Activated CD8-positive, alpha-beta memory T cell treated with anti-CD3 and anti-CD28 coated beads, Interleukin-2, amount 10 ng/mL, durations not matched to agents 7 days and 5 days (primary cell): ENCODE measurements at regions not wholly inside any gene's neighbourhood (a gene's known extent, or its start where the extent isn't known, plus 50 kb on each side); places are given as distances from the start of the nearest gene placed in this dataset.
A peak's percentile ranks its signal among the peaks of the same experiment; 100 is the strongest.
"Not testable (repeated sequence)": the region's sequence is repeated elsewhere in the genome, so short reads cannot be mapped to it uniquely, and the experiment has no call there.

Source experiments
- ATAC-seq: fragments of 150-1000 bp; cut with Tn5 transposase; one replicate; pipeline ENCODE4 v1.10.0; 2021; ENCODE audit warnings: moderate library complexity
- CTCF ChIA-PET: fragments of 350-600 bp; sonication (Branson Sonifier 250); formaldehyde crosslinking; loops from one replicate; lab custom pipeline; 2021; ENCODE audit warnings: antibody characterized with exemption; lab: Charles Lee
- DNase-seq: peaks from one replicate; pipeline ENCODE4 v3.0.0-alpha.2; 2020
- H3K27ac Mint-ChIP-seq: one replicate; pipeline ENCODE4 v1.8.0; 2021; ENCODE audit warnings: mild to moderate bottlenecking, mixed read lengths
- H3K27me3 Mint-ChIP-seq: one replicate; pipeline ENCODE4 v1.8.0; 2021; ENCODE audit warnings: mixed read lengths
- H3K36me3 Mint-ChIP-seq: one replicate; pipeline ENCODE4 v1.8.0; 2021; ENCODE audit warnings: mild to moderate bottlenecking, mixed read lengths
- H3K4me1 Mint-ChIP-seq: one replicate; pipeline ENCODE4 v1.8.0; 2021; ENCODE audit warnings: mixed read lengths
- H3K4me3 Mint-ChIP-seq: one replicate; pipeline ENCODE4 v1.8.0; 2021; ENCODE audit warnings: mild to moderate bottlenecking, moderate library complexity, mixed read lengths
- H3K9me3 Mint-ChIP-seq: one replicate; pipeline ENCODE4 v1.8.0; 2022; ENCODE audit warnings: low read depth, mixed read lengths

GRCh38 chr6:27773542-27774263 is 138.5 kb downstream of the OR2B2 start:
- H3K9me3 Mint-ChIP-seq, H3K36me3 Mint-ChIP-seq, ATAC-seq, H3K27ac Mint-ChIP-seq, DNase-seq, H3K4me3 Mint-ChIP-seq: not testable (repeated sequence)
- H3K27me3 Mint-ChIP-seq = peaks cover 45% of the 10 kb centered on the region
- CTCF ChIA-PET = interaction anchor here (0.7 to 3.0 kb wide), 7 partner anchors 12 to 647 kb away, joined by 4 to 42 read pairs (median 17); no protein-coding TSS in a partner anchor
- H3K4me1 Mint-ChIP-seq = peaks cover 27% of the 10 kb centered on the region

- peak overlapping the region; percentile 69 for H3K27ac Mint-ChIP-seq
- peaks cover 26% of the 10 kb centered on the region for H3K4me1 Mint-ChIP-seq
- DNase-seq (peak; percentile 92), ATAC-seq (peak; percentile 99)
- peak overlapping the region; percentile 55 for H3K4me3 Mint-ChIP-seq
- H3K9me3 Mint-ChIP-seq = no peaks in the 10 kb centered on the region
- CTCF ChIA-PET = interaction anchor here (0.6 to 3.0 kb wide), 25 partner anchors 9 to 1170 kb away, joined by 3 to 42 read pairs (median 5); partner anchors contain the start of gene POM121L2
- H3K27me3 Mint-ChIP-seq = peaks cover 34% of the 10 kb centered on the region
- no peaks in the 10 kb centered on the region for H3K36me3 Mint-ChIP-seq
Measured at GRCh38 chr6:27772261-27773001, 139.8 kb downstream of the OR2B2 start.

- H3K4me1 Mint-ChIP-seq = peaks cover 20% of the 10 kb centered on the region
- ATAC-seq (no peak), DNase-seq (no peak)
- no peak overlapping the region for H3K4me3 Mint-ChIP-seq
- no peak overlapping the region for H3K27ac Mint-ChIP-seq
- peaks cover 25% of the 10 kb centered on the region for H3K27me3 Mint-ChIP-seq
- CTCF ChIA-PET = interaction anchor here (0.7 to 3.1 kb wide), 9 partner anchors 10 to 1071 kb away, joined by 3 to 42 read pairs (median 17); a partner anchor contains a TSS
- no peaks in the 10 kb centered on the region for H3K36me3 Mint-ChIP-seq
- H3K9me3 Mint-ChIP-seq = no peaks in the 10 kb centered on the region
Measured at GRCh38 chr6:27771235-27771634, 141.0 kb downstream of the OR2B2 start.

DNA sequence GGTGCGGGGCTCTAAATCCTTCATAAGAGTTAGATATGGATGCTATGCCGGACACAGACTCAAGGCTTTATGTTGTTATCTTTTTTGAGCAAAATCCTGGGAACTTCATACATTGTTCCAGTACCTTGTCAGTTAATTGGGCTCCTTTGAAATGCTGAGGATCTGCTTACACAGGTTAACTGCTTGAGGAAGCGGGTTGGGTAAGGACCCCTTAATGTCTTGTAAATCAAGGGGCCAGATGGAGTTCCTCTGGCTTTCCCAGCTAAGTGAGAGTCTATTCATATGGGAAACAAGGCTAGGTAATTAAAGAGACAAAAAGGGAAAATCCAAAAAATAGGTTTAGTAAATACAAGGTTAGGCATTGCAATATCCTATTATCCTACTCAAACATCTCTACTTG is 141.5 kb downstream of the OR2B2 start:
- H3K27ac Mint-ChIP-seq = no peak overlapping the region
- CTCF ChIA-PET = interaction anchor here (1.0 to 3.2 kb wide), 7 partner anchors 10 to 124 kb away, joined by 3 to 42 read pairs (median 12); a partner anchor contains a TSS
- H3K4me1 Mint-ChIP-seq = peaks cover 20% of the 10 kb centered on the region
- no peaks in the 10 kb centered on the region for H3K36me3 Mint-ChIP-seq
- H3K9me3 Mint-ChIP-seq = no peaks in the 10 kb centered on the region
- H3K4me3 Mint-ChIP-seq = no peak overlapping the region
- DNase-seq (no peak), ATAC-seq (no peak)
- H3K27me3 Mint-ChIP-seq = peaks cover 21% of the 10 kb centered on the region

DNA sequence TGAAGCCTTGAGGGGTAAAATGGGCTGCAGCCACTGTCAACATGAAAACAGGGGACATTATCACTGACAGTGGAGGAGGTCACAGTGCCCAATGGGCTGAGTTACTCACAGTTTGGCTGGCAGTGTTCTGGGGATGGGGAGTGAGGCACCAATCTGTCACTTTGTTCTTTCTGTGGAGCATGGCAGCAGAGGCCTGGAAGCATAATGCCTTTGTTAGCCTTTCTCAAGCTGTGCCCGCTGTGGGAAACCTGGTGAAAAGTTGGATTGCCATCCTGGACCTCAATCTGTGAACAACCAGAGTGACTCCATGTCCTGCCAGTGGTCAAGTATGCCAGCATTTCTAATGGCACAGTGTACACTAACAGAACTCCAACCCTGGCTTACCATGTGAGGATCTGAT is 143.6 kb downstream of the OR2B2 start:
- Mint-ChIP-seq H3K27ac (no peak overlapping the region), H3K27me3 (peaks cover 19% of the 10 kb centered on the region), H3K4me3 (no peak overlapping the region), H3K4me1 (peaks cover 20% of the 10 kb centered on the region), H3K9me3 (no peaks in the 10 kb centered on the region), H3K36me3 (no peaks in the 10 kb centered on the region)
- ATAC-seq (no peak), DNase-seq (no peak)
- CTCF ChIA-PET = interaction anchor here (1.1 to 3.2 kb wide), 7 partner anchors 12 to 127 kb away, joined by 3 to 14 read pairs (median 5); a partner anchor contains a TSS

DNA sequence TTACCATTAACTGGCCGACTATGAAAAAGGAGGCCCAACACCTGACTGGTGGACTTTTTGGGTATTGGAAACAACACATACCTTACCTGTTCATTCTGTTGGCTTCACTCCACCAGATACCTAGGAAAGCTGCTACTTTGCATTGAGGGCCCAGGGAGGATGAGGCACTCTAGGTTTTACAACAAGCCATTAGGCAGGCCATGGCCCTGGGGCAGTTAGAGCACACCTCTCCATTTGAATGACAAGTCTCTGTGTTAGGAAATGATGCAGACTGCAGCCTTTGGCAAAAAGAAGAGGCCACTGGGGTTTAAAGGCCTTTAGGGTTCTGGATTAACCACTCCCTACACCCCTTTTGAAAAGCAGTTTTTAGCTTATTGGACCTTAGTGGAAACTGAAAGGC is 144.3 kb downstream of the OR2B2 start:
- ATAC-seq (no peak), DNase-seq (no peak)
- Mint-ChIP-seq H3K9me3 (no peaks in the 10 kb centered on the region), H3K36me3 (no peaks in the 10 kb centered on the region), H3K27ac (no peak overlapping the region), H3K27me3 (peaks cover 19% of the 10 kb centered on the region), H3K4me3 (no peak overlapping the region), H3K4me1 (peaks cover 16% of the 10 kb centered on the region)
- CTCF ChIA-PET = interaction anchor here (1.2 to 3.2 kb wide), 4 partner anchors 11 to 128 kb away, joined by 3 to 14 read pairs (median 5); a partner anchor contains a TSS

- H3K27me3 Mint-ChIP-seq = peaks cover 16% of the 10 kb centered on the region
- no peak overlapping the region for H3K27ac Mint-ChIP-seq
- H3K4me1 Mint-ChIP-seq = peaks cover 5% of the 10 kb centered on the region
- CTCF ChIA-PET = no interaction called here
- ATAC-seq = no peak
- no peaks in the 10 kb centered on the region for H3K36me3 Mint-ChIP-seq
- no peaks in the 10 kb centered on the region for H3K9me3 Mint-ChIP-seq
- no peak overlapping the region for H3K4me3 Mint-ChIP-seq
- no peak for DNase-seq
Measured at GRCh38 chr6:27766405-27766804, 145.8 kb downstream of the OR2B2 start.

DNA sequence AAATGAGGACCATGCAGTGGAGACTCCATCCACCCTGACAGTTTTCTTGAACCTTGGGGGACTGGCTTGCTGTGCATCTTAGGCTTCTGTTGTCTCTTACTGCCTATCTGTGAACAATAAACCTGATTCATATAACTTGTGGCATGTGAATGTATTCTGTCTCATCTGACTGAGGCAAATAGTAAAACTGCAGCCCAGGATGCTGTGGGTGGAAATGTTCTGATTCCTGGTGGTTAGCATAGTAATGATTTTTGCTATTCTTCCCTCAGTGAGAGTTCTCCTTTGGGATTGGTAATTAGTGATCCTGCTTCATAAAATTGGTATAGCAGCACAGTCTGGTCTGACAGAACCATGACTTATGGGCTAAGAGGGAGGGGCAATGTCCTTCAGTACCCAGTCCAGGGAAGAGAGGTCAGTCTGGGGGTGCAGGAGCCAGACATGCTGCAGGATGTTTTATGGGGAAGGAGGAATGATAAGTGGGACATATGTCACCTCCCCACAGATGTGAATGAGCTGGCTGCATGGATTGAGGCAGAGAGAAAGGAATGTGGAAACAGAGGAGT is 147.1 kb downstream of the OR2B2 start:
- DNase-seq = no peak
- Mint-ChIP-seq H3K36me3 (no peaks in the 10 kb centered on the region), H3K9me3 (no peaks in the 10 kb centered on the region), H3K27ac (no peak overlapping the region), H3K4me1 (peaks cover 11% of the 10 kb centered on the region), H3K4me3 (no peak overlapping the region), H3K27me3 (peaks cover 4% of the 10 kb centered on the region)
- CTCF ChIA-PET = interaction anchor here (0.9 to 1.9 kb wide), 2 partner anchors 31 to 453 kb away, joined by 3 to 5 read pairs; no protein-coding TSS in a partner anchor
- ATAC-seq = no peak

GRCh38 chr6:27761391-27761790 is 150.8 kb downstream of the OR2B2 start:
- Mint-ChIP-seq H3K4me3 (no peak overlapping the region), H3K9me3 (no peaks in the 10 kb centered on the region), H3K36me3 (peaks cover 1% of the 10 kb centered on the region), H3K4me1 (peaks cover 29% of the 10 kb centered on the region), H3K27me3 (peaks cover 7% of the 10 kb centered on the region), H3K27ac (peak overlapping the region; percentile 54)
- DNase-seq (no peak), ATAC-seq (no peak)
- CTCF ChIA-PET = interaction anchor here (1.0 to 5.9 kb wide), 3 partner anchors 9 to 35 kb away, joined by 5 to 42 read pairs (median 20); no protein-coding TSS in a partner anchor

DNA sequence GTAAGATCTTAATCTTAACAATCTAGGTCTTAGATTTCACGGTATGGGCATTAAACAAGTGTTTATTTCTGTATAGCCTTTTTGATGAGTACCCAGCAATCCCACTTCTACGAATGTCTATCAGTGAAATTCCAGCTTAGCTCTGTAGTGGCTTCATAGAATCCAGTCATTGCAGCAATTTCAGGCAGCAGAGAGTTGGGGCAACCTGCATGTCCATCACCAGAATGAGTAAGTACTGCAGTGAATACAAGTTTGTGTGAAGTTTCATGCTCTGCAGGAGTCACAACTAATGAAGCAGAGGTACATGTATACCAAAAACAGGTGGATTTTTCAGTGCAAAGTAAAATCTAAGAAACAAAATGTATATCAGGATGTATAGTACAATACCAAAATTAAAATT is 151.7 kb downstream of the OR2B2 start:
- CTCF ChIA-PET = interaction anchor here (3.8 to 5.9 kb wide), 2 partner anchors 12 to 36 kb away, joined by 20 to 42 read pairs; no protein-coding TSS in a partner anchor
- Mint-ChIP-seq H3K27me3 (peaks cover 7% of the 10 kb centered on the region), H3K4me3 (no peak overlapping the region), H3K36me3 (peaks cover 1% of the 10 kb centered on the region), H3K4me1 (peaks cover 29% of the 10 kb centered on the region), H3K27ac (no peak overlapping the region), H3K9me3 (no peaks in the 10 kb centered on the region)
- ATAC-seq (no peak), DNase-seq (no peak)

- H3K27me3 Mint-ChIP-seq = peaks cover 5% of the 10 kb centered on the region
- CTCF ChIA-PET = interaction anchor here (3.8 to 5.9 kb wide), 2 partner anchors 12 to 36 kb away, joined by 20 to 42 read pairs; no protein-coding TSS in a partner anchor
- peaks cover 30% of the 10 kb centered on the region for H3K4me1 Mint-ChIP-seq
- no peak for ATAC-seq
- DNase-seq = no peak
- H3K27ac Mint-ChIP-seq = no peak overlapping the region
- H3K9me3 Mint-ChIP-seq = no peaks in the 10 kb centered on the region
- peaks cover 1% of the 10 kb centered on the region for H3K36me3 Mint-ChIP-seq
- H3K4me3 Mint-ChIP-seq = no peak overlapping the region
Measured at GRCh38 chr6:27759930-27760329, 152.3 kb downstream of the OR2B2 start.

- Mint-ChIP-seq H3K9me3 (no peaks in the 10 kb centered on the region), H3K4me1 (peaks cover 38% of the 10 kb centered on the region), H3K36me3 (peaks cover 1% of the 10 kb centered on the region), H3K27me3 (peaks cover 6% of the 10 kb centered on the region), H3K4me3 (peak overlapping the region; percentile 83), H3K27ac (no peak overlapping the region)
- no peak for ATAC-seq
- CTCF ChIA-PET = interaction anchor here (0.7 to 5.9 kb wide), 3 partner anchors 14 to 43 kb away, joined by 3 to 42 read pairs (median 3); no protein-coding TSS in a partner anchor
- no peak for DNase-seq
Measured at GRCh38 chr6:27758491-27758890, 153.7 kb downstream of the OR2B2 start.

DNA sequence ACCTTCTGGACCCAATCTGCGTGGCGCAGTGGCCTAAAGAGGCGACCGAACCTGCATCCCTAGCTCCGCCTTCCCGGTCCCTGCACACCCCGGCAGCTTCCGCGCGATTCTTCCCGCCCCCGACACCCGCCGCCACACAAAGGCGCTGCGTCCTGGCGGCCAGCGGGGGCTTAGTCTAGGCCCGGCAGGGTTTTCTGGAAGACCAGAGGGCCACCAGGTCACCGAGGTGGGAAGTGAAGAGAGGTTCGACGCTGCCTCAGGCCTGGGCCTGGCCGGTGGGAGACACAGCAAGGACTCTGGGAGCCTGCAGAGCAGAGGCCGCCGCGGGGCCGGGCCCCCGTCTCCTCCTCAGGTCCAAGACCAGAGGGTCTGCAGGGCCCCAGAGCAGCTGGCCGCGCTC is 154.9 kb downstream of the OR2B2 start:
- ATAC-seq (peak; percentile 45), DNase-seq (peak; percentile 69)
- CTCF ChIA-PET = interaction anchor here (1.0 to 4.1 kb wide), 6 partner anchors 12 to 625 kb away, joined by 3 to 28 read pairs (median 10); a partner anchor contains a TSS
- H3K9me3 Mint-ChIP-seq = no peaks in the 10 kb centered on the region
- peaks cover 42% of the 10 kb centered on the region for H3K4me1 Mint-ChIP-seq
- H3K36me3 Mint-ChIP-seq = peaks cover 5% of the 10 kb centered on the region
- peak overlapping the region; percentile 61 for H3K27ac Mint-ChIP-seq
- peaks cover 6% of the 10 kb centered on the region for H3K27me3 Mint-ChIP-seq
- peak overlapping the region; percentile 83 for H3K4me3 Mint-ChIP-seq
